Uterus (tissue), 2 donors: ENCODE measurements at regions not wholly inside any gene's neighbourhood (a gene's known extent, or its start where the extent isn't known, plus 50 kb on each side); places are given as distances from the start of the nearest gene placed in this dataset.

ENCODE experiments used
- POLR2A ChIP-seq, 2 donors: fragments of 450-650 bp; IDR thresholded peaks; one replicate each; pipeline ENCODE4 v1.6.1; 2016; ENCODE audit warnings: antibody characterized with exemption in 2 of 2, mild to moderate bottlenecking in 1 of 2, moderate library complexity in 1 of 2
- TF ChIP-seq, protein P1 (sequence below), 4 experiments: fragments of 200-600 bp in 2 of 4; fragments of 450-650 bp in 2 of 4; sonication (generic) in 2 of 4; IDR thresholded peaks; one replicate each; pipeline ENCODE4 v1.5.1; 2016 to 2019; ENCODE audit warnings: antibody characterized with exemption in 4 of 4, mild to moderate bottlenecking in 2 of 4, moderate library complexity in 1 of 4

DNA sequence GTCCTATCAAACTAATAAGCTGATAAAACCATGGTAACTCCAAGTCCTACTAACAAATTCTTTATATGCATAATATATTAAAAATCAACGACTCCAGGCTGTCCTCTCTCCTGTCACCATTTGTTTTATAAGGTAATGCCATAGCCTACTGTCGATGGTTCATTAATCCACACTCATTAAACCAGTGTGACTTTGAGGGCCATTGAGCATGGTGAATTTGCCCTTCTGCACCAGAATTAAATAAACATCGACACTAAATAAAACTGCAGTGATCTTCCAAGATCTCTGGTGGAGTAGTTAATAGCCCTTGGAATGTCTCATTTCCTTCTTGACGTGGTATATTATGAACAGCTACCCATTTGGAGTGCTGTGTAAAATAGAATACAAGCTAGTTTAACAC is 358.5 kb downstream of the CBLN4 start:
- TF ChIP-seq POLR2A (IDR thresholded peaks at IDR 0.05), result no peak
- TF ChIP-seq, protein P1, sequence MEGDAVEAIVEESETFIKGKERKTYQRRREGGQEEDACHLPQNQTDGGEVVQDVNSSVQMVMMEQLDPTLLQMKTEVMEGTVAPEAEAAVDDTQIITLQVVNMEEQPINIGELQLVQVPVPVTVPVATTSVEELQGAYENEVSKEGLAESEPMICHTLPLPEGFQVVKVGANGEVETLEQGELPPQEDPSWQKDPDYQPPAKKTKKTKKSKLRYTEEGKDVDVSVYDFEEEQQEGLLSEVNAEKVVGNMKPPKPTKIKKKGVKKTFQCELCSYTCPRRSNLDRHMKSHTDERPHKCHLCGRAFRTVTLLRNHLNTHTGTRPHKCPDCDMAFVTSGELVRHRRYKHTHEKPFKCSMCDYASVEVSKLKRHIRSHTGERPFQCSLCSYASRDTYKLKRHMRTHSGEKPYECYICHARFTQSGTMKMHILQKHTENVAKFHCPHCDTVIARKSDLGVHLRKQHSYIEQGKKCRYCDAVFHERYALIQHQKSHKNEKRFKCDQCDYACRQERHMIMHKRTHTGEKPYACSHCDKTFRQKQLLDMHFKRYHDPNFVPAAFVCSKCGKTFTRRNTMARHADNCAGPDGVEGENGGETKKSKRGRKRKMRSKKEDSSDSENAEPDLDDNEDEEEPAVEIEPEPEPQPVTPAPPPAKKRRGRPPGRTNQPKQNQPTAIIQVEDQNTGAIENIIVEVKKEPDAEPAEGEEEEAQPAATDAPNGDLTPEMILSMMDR (IDR thresholded peaks at IDR 0.05), result no peak
